MCF 10A (cell line): ENCODE measurements at regions not wholly inside any gene's neighbourhood (a gene's known extent, or its start where the extent isn't known, plus 50 kb on each side); places are given as distances from the start of the nearest gene placed in this dataset.

Experiments used
- BruUV-seq: library from RNA; stranded (reverse); fragments of 400-500 nt; replicated peaks from 2 replicates; lab custom pipeline; 2021; lab: Mats Ljungman, UMichigan
- CTCF ChIA-PET: fragments of 300-600 bp; sonication (Branson Sonifier 250); formaldehyde crosslinking; extraction: SDS; loops from one replicate; lab custom pipeline; 2021; ENCODE audit warnings: antibody characterized with exemption, inconsistent platforms; lab: Yijun Ruan, JAX
- POLR2A ChIA-PET: fragments of 300-600, 350-650 bp; sonication (Branson Sonifier 250); formaldehyde crosslinking; extraction: SDS; loops from one replicate; lab custom pipeline; 2020; ENCODE audit warnings: antibody characterized with exemption, inconsistent platforms; lab: Yijun Ruan, JAX
- DNase-seq: peaks from one replicate; pipeline ENCODE4 v3.0.0-alpha.2; 2018; ENCODE audit not compliant: unreplicated experiment
- H3K27ac Mint-ChIP-seq: one replicate; pipeline ENCODE4 v1.8.0; 2022; ENCODE audit warnings: mild to moderate bottlenecking, low read depth, mixed read lengths; ENCODE audit not compliant: unreplicated experiment
- H3K27me3 Mint-ChIP-seq: one replicate; pipeline ENCODE4 v1.8.0; 2022; ENCODE audit warnings: mixed read lengths; ENCODE audit not compliant: insufficient read depth, unreplicated experiment
- H3K36me3 Mint-ChIP-seq: one replicate; pipeline ENCODE4 v1.8.0; 2022; ENCODE audit warnings: mild to moderate bottlenecking, moderate library complexity, mixed read lengths; ENCODE audit not compliant: insufficient read depth, unreplicated experiment
- H3K4me1 Mint-ChIP-seq: one replicate; pipeline ENCODE4 v1.8.0; 2022; ENCODE audit warnings: mixed read lengths; ENCODE audit not compliant: insufficient read depth, unreplicated experiment
- H3K4me3 Mint-ChIP-seq: one replicate; pipeline ENCODE4 v1.8.0; 2022; ENCODE audit warnings: mild to moderate bottlenecking, moderate library complexity, mixed read lengths; ENCODE audit not compliant: unreplicated experiment
- H3K9me3 Mint-ChIP-seq: one replicate; pipeline ENCODE4 v1.8.0; 2022; ENCODE audit warnings: mixed read lengths; ENCODE audit not compliant: unreplicated experiment
- intact Hi-C: fragments of 100-400 bp; cut with micrococcal nuclease; formaldehyde crosslinking; loops from 2 replicates; pipeline ENCODE4 v1.14.1; 2022
- TF ChIP-seq, protein P1 (sequence below): fragments of 200-600 bp; IDR thresholded peaks from one replicate; pipeline ENCODE4 v1.8.0; 2022; ENCODE audit warnings: antibody characterized with exemption, mild to moderate bottlenecking; ENCODE audit not compliant: unreplicated experiment

DNA sequence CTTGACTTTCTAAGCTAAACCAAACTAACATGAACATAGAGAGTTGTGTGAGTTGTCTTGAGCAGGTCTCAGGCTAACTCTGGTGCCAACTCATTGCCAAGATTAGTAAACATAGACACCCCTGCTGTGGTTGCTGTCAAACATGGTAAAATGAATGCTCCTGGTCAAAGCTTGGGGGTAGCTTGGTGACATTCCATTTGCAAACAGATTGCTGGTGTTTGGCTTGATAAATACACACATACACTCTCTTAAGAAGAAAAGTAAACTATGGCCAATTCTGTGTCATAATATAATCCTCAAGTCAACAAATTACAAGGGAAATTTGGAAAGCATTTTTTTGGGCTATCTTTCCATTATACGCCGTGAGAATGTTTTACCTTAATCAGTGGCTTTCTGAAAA lies 386.4 kb upstream of the PDE3A start:
- POLR2A ChIA-PET, result no interaction called here
- intact Hi-C loops, result no loop called here
- no peak for DNase-seq
- no peaks in the 10 kb centered on the region for H3K36me3 Mint-ChIP-seq
- TF ChIP-seq, protein P1, sequence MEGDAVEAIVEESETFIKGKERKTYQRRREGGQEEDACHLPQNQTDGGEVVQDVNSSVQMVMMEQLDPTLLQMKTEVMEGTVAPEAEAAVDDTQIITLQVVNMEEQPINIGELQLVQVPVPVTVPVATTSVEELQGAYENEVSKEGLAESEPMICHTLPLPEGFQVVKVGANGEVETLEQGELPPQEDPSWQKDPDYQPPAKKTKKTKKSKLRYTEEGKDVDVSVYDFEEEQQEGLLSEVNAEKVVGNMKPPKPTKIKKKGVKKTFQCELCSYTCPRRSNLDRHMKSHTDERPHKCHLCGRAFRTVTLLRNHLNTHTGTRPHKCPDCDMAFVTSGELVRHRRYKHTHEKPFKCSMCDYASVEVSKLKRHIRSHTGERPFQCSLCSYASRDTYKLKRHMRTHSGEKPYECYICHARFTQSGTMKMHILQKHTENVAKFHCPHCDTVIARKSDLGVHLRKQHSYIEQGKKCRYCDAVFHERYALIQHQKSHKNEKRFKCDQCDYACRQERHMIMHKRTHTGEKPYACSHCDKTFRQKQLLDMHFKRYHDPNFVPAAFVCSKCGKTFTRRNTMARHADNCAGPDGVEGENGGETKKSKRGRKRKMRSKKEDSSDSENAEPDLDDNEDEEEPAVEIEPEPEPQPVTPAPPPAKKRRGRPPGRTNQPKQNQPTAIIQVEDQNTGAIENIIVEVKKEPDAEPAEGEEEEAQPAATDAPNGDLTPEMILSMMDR, result no peak
- H3K9me3 Mint-ChIP-seq, result no peaks in the 10 kb centered on the region
- no peak overlapping the region for H3K27ac Mint-ChIP-seq
- H3K27me3 Mint-ChIP-seq, result no peaks in the 10 kb centered on the region
- H3K4me3 Mint-ChIP-seq, result no peak overlapping the region
- CTCF ChIA-PET, result interaction anchor here (0.7 kb wide), 1 partner anchor 8 kb away, joined by 3 read pairs; no protein-coding TSS in a partner anchor
- no peaks in the 10 kb centered on the region for H3K4me1 Mint-ChIP-seq
- no TSS peak for BruUV-seq

DNA sequence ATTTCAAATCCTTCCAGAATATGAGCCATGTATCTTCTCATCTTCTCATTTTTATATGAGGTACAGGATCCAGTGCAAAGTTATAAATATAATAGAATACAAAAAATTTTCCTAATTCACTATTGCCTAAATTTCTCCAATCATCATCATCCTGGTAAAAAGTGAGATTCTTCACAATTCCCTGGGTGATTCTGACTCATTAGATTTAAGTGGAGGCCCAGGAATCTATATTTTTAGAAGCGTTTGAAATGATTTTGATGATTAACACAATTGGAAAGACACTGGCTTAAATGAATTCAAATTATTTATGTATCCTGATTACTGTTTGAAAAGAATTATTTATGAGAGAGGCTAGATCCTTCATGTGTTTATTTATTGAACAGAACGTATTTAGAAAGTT lies 380.3 kb upstream of the PDE3A start:
- ChIA-PET CTCF (no interaction called here), POLR2A (no interaction called here)
- no peak overlapping the region for H3K4me3 Mint-ChIP-seq
- no peak overlapping the region for H3K27ac Mint-ChIP-seq
- TF ChIP-seq, protein P1, result no peak
- peaks cover 42% of the 10 kb centered on the region for H3K27me3 Mint-ChIP-seq
- intact Hi-C loops, result no loop called here
- BruUV-seq, result no TSS peak
- no peaks in the 10 kb centered on the region for H3K36me3 Mint-ChIP-seq
- no peaks in the 10 kb centered on the region for H3K9me3 Mint-ChIP-seq
- H3K4me1 Mint-ChIP-seq, result no peaks in the 10 kb centered on the region
- no peak for DNase-seq

DNA sequence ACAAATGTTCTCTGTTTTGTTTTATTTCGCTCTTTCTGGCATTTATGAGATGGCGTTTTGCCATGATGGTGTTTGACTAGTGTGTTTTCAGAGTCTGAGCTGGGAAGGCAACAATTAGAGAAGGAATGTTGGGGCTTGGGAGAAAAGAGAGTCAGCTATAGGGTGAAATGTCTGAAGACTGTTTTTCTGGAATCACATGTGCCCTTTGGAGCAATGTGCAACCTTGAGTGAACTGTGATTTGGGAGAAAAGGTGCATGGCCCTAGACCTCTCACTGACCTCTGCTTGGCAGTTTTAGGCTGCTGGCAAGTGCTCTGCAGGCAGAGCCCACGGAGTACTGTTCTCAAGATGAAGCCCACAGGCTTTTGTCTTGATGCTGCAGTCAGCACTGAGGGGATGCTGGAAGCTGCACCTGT lies 379.9 kb upstream of the PDE3A start:
- intact Hi-C loops, result no loop called here
- ChIA-PET POLR2A (no interaction called here), CTCF (interaction anchor here (1.2 kb wide), 1 partner anchor 13 kb away, joined by 3 read pairs; no protein-coding TSS in a partner anchor)
- Mint-ChIP-seq H3K4me1 (no peaks in the 10 kb centered on the region), H3K27ac (no peak overlapping the region), H3K27me3 (peaks cover 42% of the 10 kb centered on the region), H3K36me3 (no peaks in the 10 kb centered on the region), H3K4me3 (no peak overlapping the region), H3K9me3 (no peaks in the 10 kb centered on the region)
- TF ChIP-seq, protein P1, result no peak
- BruUV-seq, result no TSS peak
- no peak for DNase-seq

- Mint-ChIP-seq H3K4me3 (no peak overlapping the region), H3K9me3 (no peaks in the 10 kb centered on the region), H3K36me3 (no peaks in the 10 kb centered on the region), H3K4me1 (no peaks in the 10 kb centered on the region), H3K27ac (no peak overlapping the region), H3K27me3 (peaks cover 42% of the 10 kb centered on the region)
- intact Hi-C loops, result no loop called here
- TF ChIP-seq, protein P1, result no peak
- no peak for DNase-seq
- ChIA-PET POLR2A (no interaction called here), CTCF (interaction anchor here (1.2 kb wide), 1 partner anchor 12 kb away, joined by 3 read pairs; no protein-coding TSS in a partner anchor)
- no TSS peak for BruUV-seq
Measured at GRCh38 chr12:19988948-19989347, 379.4 kb upstream of the PDE3A start.
